Stomach (tissue), 8 donors: ENCODE measurements at regions not wholly inside any gene's neighbourhood (a gene's known extent, or its start where the extent isn't known, plus 50 kb on each side); places are given as distances from the start of the nearest gene placed in this dataset.
A peak's percentile ranks its signal among the peaks of the same experiment; 100 is the strongest.

Experiments used
- DNase-seq, 2 donors: peaks; one replicate each; pipeline versions ENCODE4 v3.0.0 to v3.0.0-alpha.2; 2013 to 2019
- H3K27ac ChIP-seq, 5 donors: fragments of 200-600 bp in 4 of 5; sonication (generic) in 4 of 5; one replicate each; pipeline ENCODE4 v1.5.1; 2013 to 2019; ENCODE audit warnings: mild to moderate bottlenecking in 1 of 5, moderate library complexity in 1 of 5
- H3K27me3 ChIP-seq, 3 donors: fragments of 200-600 bp; sonication (generic); one replicate each; pipeline ENCODE4 v1.5.1; 2017 to 2019; ENCODE audit warnings: mixed run types in 1 of 3
- H3K36me3 ChIP-seq, 4 donors: fragments of 200-600 bp; sonication (generic); 1 replicate in 3 of 4; 2 replicates in 1 of 4; pipeline ENCODE4 v1.5.1; 2016 to 2019
- H3K4me1 ChIP-seq, 4 donors: fragments of 200-600 bp; sonication (generic); one replicate each; pipeline ENCODE4 v1.5.1; 2016 to 2019
- H3K4me3 ChIP-seq, 4 donors: fragments of 200-600 bp; sonication (generic) in 3 of 4; one replicate each; pipeline ENCODE4 v1.5.1; 2016 to 2019; ENCODE audit warnings: mild to moderate bottlenecking in 1 of 4
- H3K9me3 ChIP-seq, 4 donors: fragments of 200-600 bp; sonication (generic); one replicate each; pipeline ENCODE4 v1.5.1; 2016 to 2019
- CTCF ChIP-seq, 7 experiments: fragments of 450-650 bp in 4 of 7; fragments of 200-600 bp in 3 of 7; sonication (generic) in 3 of 7; IDR thresholded peaks; one replicate each; pipeline ENCODE4 v1.5.1; 2016 to 2019; ENCODE audit warnings: antibody characterized with exemption in 7 of 7, control low read depth in 2 of 7, mild to moderate bottlenecking in 1 of 7
- EP300 ChIP-seq: sonication (generic); formaldehyde crosslinking; IDR thresholded peaks from one replicate; pipeline ENCODE4 v1.6.1; 2017; ENCODE audit warnings: antibody characterized with exemption
- POLR2A ChIP-seq, 4 donors: fragments of 450-650 bp; IDR thresholded peaks; one replicate each; pipeline ENCODE4 v1.6.1; 2016; ENCODE audit warnings: antibody characterized with exemption in 4 of 4, control low read depth in 2 of 4, mild to moderate bottlenecking in 1 of 4, moderate library complexity in 1 of 4
- POLR2AphosphoS5 ChIP-seq, 3 donors: sonication (generic); formaldehyde crosslinking; IDR thresholded peaks; one replicate each; pipeline ENCODE4 v1.6.1; 2016; ENCODE audit warnings: antibody characterized with exemption in 3 of 3
- WGBS, 5 donors: extraction: QIAGEN DNeasy Blood & Tissue Kit in 3 of 5; methylation state at CpG; one replicate each; pipeline versions ENCODE4 v1.1.5 to v1.1.7; 2013 to 2018; 5-methylcytosine and 5-hydroxymethylcytosine counted together
- intact Hi-C: fragments of 100-400 bp; cut with DNase I; formaldehyde crosslinking; loops from one replicate; pipeline ENCODE4 v1.15.1; 2023; ENCODE audit warnings: low total_unique reads
- donor health status: healthy with polysubstance abuse.
- donor health status: Bipolar disorder and iron deficiency.
- donor health status: healthy.

- peaks cover 9 to 16% (median 12%) of the 10 kb centered on the region in 4 donors for H3K4me1 ChIP-seq
- WGBS, 5 donors = 60 to 75% (median 72%) methylated on average over 6 of the region's 6 CpGs
- H3K4me3 ChIP-seq = no peak overlapping the region
- DNase-seq = no peak
- no peak overlapping the region for H3K27ac ChIP-seq
- no peaks in the 10 kb centered on the region for H3K9me3 ChIP-seq
- TF ChIP-seq POLR2A (IDR thresholded peaks at IDR 0.05) (no peak), CTCF (IDR thresholded peaks at IDR 0.05) (no peak), POLR2AphosphoS5 (IDR thresholded peaks at IDR 0.05) (no peak), EP300 (no peak)
- no peaks in the 10 kb centered on the region for H3K36me3 ChIP-seq
- intact Hi-C loops = no loop called here
- no peaks in the 10 kb centered on the region for H3K27me3 ChIP-seq
Measured at GRCh38 chr15:29921130-29921601, 98.9 kb upstream of the TJP1 start.

DNA sequence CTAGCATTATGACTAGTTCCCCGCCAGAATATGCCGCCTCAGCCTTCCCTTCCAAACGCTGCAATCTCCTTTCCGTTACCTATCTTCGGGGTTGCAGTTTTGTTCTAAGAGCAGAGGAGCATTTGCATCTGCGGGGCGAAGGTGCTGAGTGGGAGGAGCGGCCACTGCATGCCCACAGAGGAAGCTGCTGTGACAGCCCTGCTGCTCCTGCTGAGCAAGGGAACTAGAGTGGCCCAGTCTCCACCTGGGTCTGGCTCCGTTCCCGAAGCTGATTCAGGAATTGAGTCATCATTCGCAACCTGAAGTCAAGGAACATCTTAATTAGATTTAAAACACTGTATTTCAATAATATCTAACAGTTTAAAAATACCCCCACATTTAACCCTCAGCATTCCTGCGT lies 98.2 kb upstream of the TJP1 start:
- WGBS, 5 donors = 59 to 78% (median 69%) methylated on average over 12 of the region's 12 CpGs
- Histone ChIP-seq H3K9me3 (no peaks in the 10 kb centered on the region), H3K4me3 (no peak overlapping the region), H3K27me3 (no peaks in the 10 kb centered on the region), H3K27ac (no peak overlapping the region), H3K36me3 (no peaks in the 10 kb centered on the region), H3K4me1 (peaks cover 9 to 13% (median 10%) of the 10 kb centered on the region in 4 donors)
- peak; percentile 41 to 60 for DNase-seq
- intact Hi-C loops = no loop called here
- no peak for TF ChIP-seq CTCF (IDR thresholded peaks at IDR 0.05)
- TF ChIP-seq POLR2A (IDR thresholded peaks at IDR 0.05) = no peak
- TF ChIP-seq POLR2AphosphoS5 (IDR thresholded peaks at IDR 0.05) = no peak
- no peak for TF ChIP-seq EP300

DNA sequence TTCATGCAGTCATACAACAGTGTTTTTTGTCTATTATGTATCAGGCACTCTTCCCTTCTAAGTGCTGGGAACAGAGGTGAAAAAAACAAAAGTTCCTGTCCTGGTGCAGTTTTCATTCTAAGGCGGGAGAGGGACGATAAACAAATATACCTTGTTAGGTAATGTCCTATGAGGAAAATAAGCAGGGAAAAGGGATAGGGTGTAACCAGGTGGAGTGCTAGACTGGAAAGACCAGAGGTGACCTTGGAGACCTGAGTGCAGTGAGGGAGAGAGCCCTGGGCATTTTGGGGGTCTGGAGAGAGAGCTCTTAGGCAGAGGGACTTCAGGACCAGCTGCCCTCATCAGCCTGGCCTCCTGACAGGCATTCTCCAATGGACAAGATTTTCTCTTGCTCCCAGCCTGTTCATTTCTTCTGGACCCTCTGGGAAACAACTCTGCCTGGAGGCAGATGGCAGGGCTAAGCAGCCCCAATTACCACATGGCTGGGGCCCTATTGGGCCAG lies 97.2 kb upstream of the TJP1 start:
- no peak overlapping the region for H3K4me3 ChIP-seq
- no peaks in the 10 kb centered on the region for H3K9me3 ChIP-seq
- no peaks in the 10 kb centered on the region for H3K36me3 ChIP-seq
- peaks cover under 1 to 3% (median under 1%) of the 10 kb centered on the region in 4 donors for H3K4me1 ChIP-seq
- no peak overlapping the region for H3K27ac ChIP-seq
- TF ChIP-seq EP300 (no peak), CTCF (IDR thresholded peaks at IDR 0.05) (no peak), POLR2A (IDR thresholded peaks at IDR 0.05) (no peak), POLR2AphosphoS5 (IDR thresholded peaks at IDR 0.05) (no peak)
- H3K27me3 ChIP-seq = no peaks in the 10 kb centered on the region
- DNase-seq = no peak
- intact Hi-C loops = no loop called here
- 77 to 89% (median 87%) methylated on average over 2 of the region's 2 CpGs for WGBS, 5 donors

GRCh38 chr15:29917600-29918597 lies 95.6 kb upstream of the TJP1 start:
- intact Hi-C loops = no loop called here
- H3K4me3 ChIP-seq = no peak overlapping the region
- no peaks in the 10 kb centered on the region for H3K9me3 ChIP-seq
- no peak for TF ChIP-seq POLR2AphosphoS5 (IDR thresholded peaks at IDR 0.05)
- no peak for TF ChIP-seq CTCF (IDR thresholded peaks at IDR 0.05)
- TF ChIP-seq EP300 = no peak
- no peak for TF ChIP-seq POLR2A (IDR thresholded peaks at IDR 0.05)
- no peak overlapping the region for H3K27ac ChIP-seq
- H3K4me1 ChIP-seq = peaks cover 0 to 6% (median 0%) of the 10 kb centered on the region in 4 donors
- WGBS, 5 donors = 79 to 88% (median 85%) methylated on average over 11 of the region's 11 CpGs
- no peaks in the 10 kb centered on the region for H3K27me3 ChIP-seq
- DNase-seq = no peak
- H3K36me3 ChIP-seq = no peaks in the 10 kb centered on the region
